ENCODE measurements at regions not wholly inside any gene's neighbourhood (a gene's known extent, or its start where the extent isn't known, plus 50 kb on each side); places are given as distances from the start of the nearest gene placed in this dataset.
"Not testable (repeated sequence)": the region's sequence is repeated elsewhere in the genome, so short reads cannot be mapped to it uniquely, and the experiment has no call there.

DNA sequence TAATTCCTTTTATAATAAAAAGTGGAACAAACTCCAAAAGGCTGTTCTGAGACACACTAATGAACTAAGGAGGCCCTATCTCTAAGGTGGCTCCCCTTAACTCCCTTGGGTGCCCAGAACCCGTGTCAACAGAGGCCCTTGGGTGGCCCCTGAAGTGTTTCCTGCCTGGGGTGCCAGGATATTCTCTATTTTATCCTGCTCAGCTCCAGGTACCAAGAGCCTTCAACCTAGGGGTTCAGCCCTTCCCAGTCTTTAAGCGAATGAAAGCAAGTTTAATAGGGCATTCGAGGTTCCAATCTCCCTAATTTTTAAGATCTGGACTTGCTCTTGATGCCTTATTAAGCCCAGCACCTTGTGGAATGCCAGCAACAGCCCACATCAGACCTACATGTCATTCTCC is 64.4 kb upstream of the MYO3A start:
- no peak for DNase-seq

GRCh38 chr10:25874402-25874801 is 59.6 kb upstream of the MYO3A start:
- not testable (repeated sequence) for DNase-seq

- DNase-seq, result peak; percentile 60
These were observed 58.4 kb upstream of the MYO3A start for GRCh38 chr10:25875556-25876165.

DNA sequence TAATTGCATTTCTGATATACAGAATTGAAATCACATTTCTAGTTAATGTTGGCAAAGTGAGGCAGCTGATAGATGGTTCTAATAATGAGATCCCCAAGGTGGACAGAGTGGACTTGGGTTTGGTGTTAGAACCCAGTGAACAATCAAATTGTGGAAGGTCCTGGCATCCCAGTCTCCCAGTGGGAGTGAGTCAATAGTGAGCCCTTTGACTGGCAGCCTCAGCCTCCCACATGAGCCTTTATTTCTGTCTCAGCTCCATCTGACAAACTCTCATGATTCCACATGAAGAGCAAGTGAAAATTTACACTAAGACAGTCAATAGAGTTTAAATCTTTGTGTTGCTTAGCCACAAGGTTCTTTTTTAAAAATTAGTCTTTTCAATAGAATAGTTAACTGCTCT is 56.7 kb upstream of the MYO3A start:
- no peak for DNase-seq

All from GDM1 (cell line).